ENCODE measurements at regions not wholly inside any gene's neighbourhood (a gene's known extent, or its start where the extent isn't known, plus 50 kb on each side); places are given as distances from the start of the nearest gene placed in this dataset.

- TF ChIP-seq CTCF (IDR thresholded peaks at IDR 0.05; ENCODE audit: low read depth, low read length) = no peak
- TF ChIP-seq MYC (IDR thresholded peaks at IDR 0.05; ENCODE audit: low read depth, low read length) = no peak
Observed at GRCh38 chr5:152170350-152170749, 234.7 kb downstream of the NMUR2 start.

Data from NB4 (cell line).